Endothelial cell of umbilical vein (primary cell): ENCODE measurements at regions not wholly inside any gene's neighbourhood (a gene's known extent, or its start where the extent isn't known, plus 50 kb on each side); places are given as distances from the start of the nearest gene placed in this dataset.
"Not testable (repeated sequence)": the region's sequence is repeated elsewhere in the genome, so short reads cannot be mapped to it uniquely, and the experiment has no call there.

Experiments
- BruUV-seq: library from RNA; stranded (reverse); fragments of 400-500 nt; replicated peaks from 2 replicates; lab custom pipeline; 2021; lab: Mats Ljungman, UMichigan
- CTCF ChIA-PET: fragments of 300-600, 350-600 bp; sonication (Branson Sonifier 250); formaldehyde crosslinking; loops from one replicate; lab custom pipeline; 2021; ENCODE audit warnings: antibody characterized with exemption, inconsistent platforms; lab: Charles Lee
- POLR2A ChIA-PET: fragments of 300-600, 350-600 bp; sonication (Branson Sonifier 250); formaldehyde crosslinking; loops from one replicate; lab custom pipeline; 2021; ENCODE audit warnings: antibody characterized with exemption, inconsistent platforms; lab: Charles Lee
- DNase-seq: peaks from one replicate; pipeline ENCODE4 v3.0.0-alpha.2; 2011; ENCODE audit warnings: low read depth, low spot score
- FAIRE-seq: peaks from 2 replicates; lab custom pipeline; 2011; peaks lifted over from hg19 to GRCh38; lab: Jason Lieb, UNC
- H2AFZ ChIP-seq: 2 replicates; pipeline ENCODE4 v1.6.0; 2012; ENCODE audit warnings: low read depth, low read length, control low read depth, inconsistent platforms
- H3K27ac ChIP-seq: 2 replicates; pipeline ENCODE4 v1.5.1; 2011; ENCODE audit warnings: low read depth, mild to moderate bottlenecking, control low read depth, low read length, moderate library complexity; ENCODE audit not compliant: insufficient read depth
- H3K27me3 ChIP-seq, 2 experiments: 2 replicates each; pipeline versions ENCODE4 v1.6.0 to v1.6.1; 2011; ENCODE audit warnings: low read length in 2 of 2, mixed read lengths in 1 of 2; ENCODE audit not compliant: control insufficient read depth in 2 of 2, insufficient read depth in 2 of 2
- H3K36me3 ChIP-seq, 2 experiments: 2 replicates in 1 of 2; 3 replicates in 1 of 2; pipeline ENCODE4 v1.5.1; 2011; ENCODE audit warnings: low read length in 2 of 2, mild to moderate bottlenecking in 1 of 2, moderate library complexity in 1 of 2; ENCODE audit not compliant: control insufficient read depth in 2 of 2, insufficient read depth in 2 of 2; ENCODE audit errors: extremely low read depth in 1 of 2
- H3K4me1 ChIP-seq: 3 replicates; pipeline ENCODE4 v1.5.1; 2011; ENCODE audit warnings: mild to moderate bottlenecking, low read length; ENCODE audit not compliant: control insufficient read depth, insufficient read depth; ENCODE audit errors: extremely low read depth
- H3K4me2 ChIP-seq: 2 replicates; pipeline ENCODE4 v1.6.1; 2011; ENCODE audit warnings: low read length, control low read depth, mixed read lengths; ENCODE audit not compliant: insufficient read depth
- H3K4me3 ChIP-seq, 3 experiments: fragments of 200-600 bp in 1 of 3; sonication (generic), shearing (Covaris generic) in 1 of 3; replicated peaks in 1 of 3; 2 replicates each; pipeline ENCODE4 v1.5.1; 2011 to 2016; ENCODE audit warnings: control low read depth in 3 of 3, low read length in 3 of 3, mild to moderate bottlenecking in 2 of 3, inconsistent platforms in 1 of 3, low read depth in 1 of 3, moderate library complexity in 1 of 3; ENCODE audit not compliant: insufficient read depth in 1 of 3
- H3K79me2 ChIP-seq: 2 replicates; pipeline ENCODE4 v1.6.0; 2012; ENCODE audit warnings: low read length, inconsistent platforms; ENCODE audit not compliant: control insufficient read depth, insufficient read depth
- H3K9ac ChIP-seq: replicated peaks from 2 replicates; pipeline ENCODE3; 2011; ENCODE audit warnings: low read length, control low read depth; ENCODE audit not compliant: insufficient read depth; ENCODE audit errors: extremely low read depth
- H3K9me1 ChIP-seq: replicated peaks from 3 replicates; pipeline ENCODE4 v1.6.0; 2011; ENCODE audit warnings: mild to moderate bottlenecking, low read length; ENCODE audit not compliant: control insufficient read depth, insufficient read depth; ENCODE audit errors: extremely low read depth
- H3K9me3 ChIP-seq: replicated peaks from 2 replicates; pipeline ENCODE4 v1.5.1; 2012; ENCODE audit warnings: low read length, inconsistent platforms; ENCODE audit not compliant: control insufficient read depth, insufficient read depth
- H4K20me1 ChIP-seq: replicated peaks from 2 replicates; pipeline ENCODE3; 2011; ENCODE audit warnings: mild to moderate bottlenecking, low read length; ENCODE audit not compliant: control insufficient read depth, insufficient read depth; ENCODE audit errors: extremely low read depth
- CTCF ChIP-seq, 2 donors: IDR thresholded peaks; 1 replicate in 1 of 2; 2 replicates in 1 of 2; pipeline ENCODE4 v1.5.1; 2011; ENCODE audit warnings: low read length in 2 of 2, mild to moderate bottlenecking in 2 of 2, moderate library complexity in 2 of 2, control low read depth in 1 of 2, inconsistent platforms in 1 of 2, low read depth in 1 of 2; ENCODE audit not compliant: insufficient read depth in 1 of 2; ENCODE audit errors: extremely low read depth in 1 of 2
- FOS ChIP-seq: IDR thresholded peaks from 2 replicates; pipeline ENCODE4 v1.6.1; 2011; ENCODE audit warnings: mild to moderate bottlenecking, low read length, moderate library complexity, borderline replicate concordance; ENCODE audit not compliant: insufficient read depth
- MAX ChIP-seq: IDR thresholded peaks from 2 replicates; pipeline ENCODE4 v1.6.1; 2011; ENCODE audit not compliant: insufficient read depth, insufficient read length
- POLR2AphosphoS5 ChIP-seq: IDR thresholded peaks from 2 replicates; pipeline ENCODE4 v1.6.1; 2012; ENCODE audit warnings: low read depth, mild to moderate bottlenecking, control low read depth, low read length, moderate library complexity; ENCODE audit not compliant: insufficient read depth
- dilution Hi-C: fragments of 300-500 bp; cut with MboI; formaldehyde crosslinking; loops from one replicate; pipeline ENCODE4 v1.15.0; 2019; ENCODE audit warnings: low sequenced_read_pairs; ENCODE audit not compliant: extremely low pct_ligation_motif_present
- intact Hi-C: fragments of 100-400 bp; cut with micrococcal nuclease; formaldehyde crosslinking; loops from one replicate; pipeline ENCODE4 v1.10.0; 2022

- Histone ChIP-seq H3K27ac (no peak overlapping the region), H4K20me1 (no peaks in the 10 kb centered on the region), H3K9me3 (no peaks in the 10 kb centered on the region), H3K79me2 (no peaks in the 10 kb centered on the region), H3K36me3 (no peaks in the 10 kb centered on the region), H2AFZ (no peak overlapping the region), H3K4me1 (no peaks in the 10 kb centered on the region), H3K9ac (no peak overlapping the region), H3K4me2 (no peak overlapping the region), H3K4me3 (no peak overlapping the region), H3K9me1 (no peaks in the 10 kb centered on the region), H3K27me3 (no peaks in the 10 kb centered on the region)
- dilution Hi-C loops (no loop called here), intact Hi-C loops (no loop called here)
- TF ChIP-seq MAX = no peak
- TF ChIP-seq CTCF (IDR thresholded peaks at IDR 0.05; ENCODE audit: extremely low read depth in 1 of 2, insufficient read depth in 1 of 2, low read depth in 1 of 2, low read length in 2 of 2) = no peak
- BruUV-seq = no TSS peak
- ChIA-PET CTCF (no interaction called here), POLR2A (no interaction called here)
- DNase-seq (no peak), FAIRE-seq (no peak)
Measured at GRCh38 chrX:104469771-104470170, 96.2 kb upstream of the IL1RAPL2 start.

- H3K4me2 ChIP-seq = no peak overlapping the region
- H3K4me1 ChIP-seq = no peaks in the 10 kb centered on the region
- H3K4me3 ChIP-seq = no peak overlapping the region
- no peak overlapping the region for H3K27ac ChIP-seq
- DNase-seq (no peak), FAIRE-seq (no peak)
- H3K79me2 ChIP-seq = no peaks in the 10 kb centered on the region
- TF ChIP-seq FOS (no peak), POLR2AphosphoS5 (no peak), CTCF (IDR thresholded peaks at IDR 0.05; ENCODE audit: extremely low read depth in 1 of 2, insufficient read depth in 1 of 2, low read depth in 1 of 2, low read length in 2 of 2) (no peak)
- no peaks in the 10 kb centered on the region for H4K20me1 ChIP-seq
- no peak overlapping the region for H3K9ac ChIP-seq
- dilution Hi-C loops (no loop called here), intact Hi-C loops (no loop called here)
- no peaks in the 10 kb centered on the region for H3K36me3 ChIP-seq
- H3K27me3 ChIP-seq = no peaks in the 10 kb centered on the region
- no peaks in the 10 kb centered on the region for H3K9me3 ChIP-seq
- ChIA-PET POLR2A (no interaction called here), CTCF (no interaction called here)
- H2AFZ ChIP-seq = no peak overlapping the region
- no TSS peak for BruUV-seq
- H3K9me1 ChIP-seq = no peaks in the 10 kb centered on the region
Measured at GRCh38 chrX:104459796-104460195, 106.2 kb upstream of the IL1RAPL2 start.

- H3K9me1 ChIP-seq, H3K36me3 ChIP-seq, H3K9me3 ChIP-seq, H2AFZ ChIP-seq, H3K27me3 ChIP-seq, H3K4me3 ChIP-seq, intact Hi-C loops, H3K79me2 ChIP-seq, CTCF ChIA-PET, BruUV-seq, H4K20me1 ChIP-seq, DNase-seq, FAIRE-seq, H3K27ac ChIP-seq, H3K4me1 ChIP-seq, H3K9ac ChIP-seq, POLR2A ChIA-PET, H3K4me2 ChIP-seq, dilution Hi-C loops: not testable (repeated sequence)
Measured at GRCh38 chrX:104457130-104457529, 108.9 kb upstream of the IL1RAPL2 start.
